ENCODE measurements at regions not wholly inside any gene's neighbourhood (a gene's known extent, or its start where the extent isn't known, plus 50 kb on each side); places are given as distances from the start of the nearest gene placed in this dataset.
A peak's percentile ranks its signal among the peaks of the same experiment; 100 is the strongest.

GRCh38 chr5:133790898-133791297 lies 177.5 kb downstream of the C5orf15 start:
- Mint-ChIP-seq H3K9me3 (ENCODE audit: low read depth) (no peaks in the 10 kb centered on the region), H3K4me1 (no peaks in the 10 kb centered on the region), H3K4me3 (no peak overlapping the region), H3K27me3 (peaks cover 13% of the 10 kb centered on the region), H3K36me3 (no peaks in the 10 kb centered on the region), H3K27ac (no peak overlapping the region)
- no peak for ATAC-seq
- peak; percentile 25 for DNase-seq
- CTCF ChIA-PET: interaction anchor here (1.6 kb wide), 1 partner anchor 14 kb away, joined by 3 read pairs; no protein-coding TSS in a partner anchor

GRCh38 chr5:133789428-133789827 lies 177.1 kb upstream of the FSTL4 start:
- CTCF ChIA-PET: interaction anchor here (1.4 kb wide), 1 partner anchor 29 kb away, joined by 3 read pairs; no protein-coding TSS in a partner anchor
- no peak overlapping the region for H3K4me3 Mint-ChIP-seq

GRCh38 chr5:133788121-133788520 lies 175.8 kb upstream of the FSTL4 start:
- Mint-ChIP-seq H3K27ac (no peak overlapping the region), H3K9me3 (ENCODE audit: low read depth) (no peaks in the 10 kb centered on the region), H3K4me1 (no peaks in the 10 kb centered on the region), H3K36me3 (no peaks in the 10 kb centered on the region), H3K27me3 (peaks cover 16% of the 10 kb centered on the region), H3K4me3 (no peak overlapping the region)
- ATAC-seq (no peak), DNase-seq (peak; percentile 34)
- CTCF ChIA-PET: no interaction called here

More at GRCh38 chr5:133789428-133789827, 177.1 kb upstream of the FSTL4 start:
- H3K27me3 Mint-ChIP-seq: peaks cover 12% of the 10 kb centered on the region
- H3K36me3 Mint-ChIP-seq: no peaks in the 10 kb centered on the region
- H3K27ac Mint-ChIP-seq: no peak overlapping the region
- no peak for ATAC-seq
- DNase-seq: no peak
- no peaks in the 10 kb centered on the region for H3K9me3 Mint-ChIP-seq (ENCODE audit: low read depth)
- no peaks in the 10 kb centered on the region for H3K4me1 Mint-ChIP-seq

- no peak for DNase-seq
- no peak overlapping the region for H3K27ac Mint-ChIP-seq
- no peaks in the 10 kb centered on the region for H3K4me1 Mint-ChIP-seq
- no peaks in the 10 kb centered on the region for H3K9me3 Mint-ChIP-seq (ENCODE audit: low read depth)
- ATAC-seq: no peak
- CTCF ChIA-PET: no interaction called here
- H3K27me3 Mint-ChIP-seq: peaks cover 16% of the 10 kb centered on the region
- H3K36me3 Mint-ChIP-seq: no peaks in the 10 kb centered on the region
- H3K4me3 Mint-ChIP-seq: no peak overlapping the region
Observed at GRCh38 chr5:133786420-133786819, 174.1 kb upstream of the FSTL4 start.

- DNase-seq: no peak
- H3K4me3 Mint-ChIP-seq: no peak overlapping the region
- CTCF ChIA-PET: no interaction called here
- no peaks in the 10 kb centered on the region for H3K36me3 Mint-ChIP-seq
- peaks cover 7% of the 10 kb centered on the region for H3K27me3 Mint-ChIP-seq
- ATAC-seq: no peak
- no peaks in the 10 kb centered on the region for H3K9me3 Mint-ChIP-seq (ENCODE audit: low read depth)
- H3K27ac Mint-ChIP-seq: no peak overlapping the region
- no peaks in the 10 kb centered on the region for H3K4me1 Mint-ChIP-seq
Observed at GRCh38 chr5:133785182-133785581, 172.8 kb upstream of the FSTL4 start.

GRCh38 chr5:133783481-133783880 lies 171.1 kb upstream of the FSTL4 start:
- DNase-seq (no peak), ATAC-seq (no peak)
- H3K27me3 Mint-ChIP-seq: peaks cover 4% of the 10 kb centered on the region
- H3K9me3 Mint-ChIP-seq (ENCODE audit: low read depth): no peaks in the 10 kb centered on the region
- no peak overlapping the region for H3K27ac Mint-ChIP-seq
- no peaks in the 10 kb centered on the region for H3K4me1 Mint-ChIP-seq
- H3K4me3 Mint-ChIP-seq: no peak overlapping the region
- no peaks in the 10 kb centered on the region for H3K36me3 Mint-ChIP-seq
- CTCF ChIA-PET: no interaction called here

GRCh38 chr5:133782736-133783135 lies 170.4 kb upstream of the FSTL4 start:
- no peak overlapping the region for H3K4me3 Mint-ChIP-seq

GRCh38 chr5:133781436-133782225 lies 169.3 kb upstream of the FSTL4 start:
- ATAC-seq: no peak
- no peaks in the 10 kb centered on the region for H3K9me3 Mint-ChIP-seq (ENCODE audit: low read depth)
- CTCF ChIA-PET: no interaction called here

More at GRCh38 chr5:133782736-133783135, 170.4 kb upstream of the FSTL4 start:
- no peak for ATAC-seq
- Mint-ChIP-seq H3K9me3 (ENCODE audit: low read depth) (no peaks in the 10 kb centered on the region), H3K27ac (no peak overlapping the region), H3K27me3 (peaks cover 4% of the 10 kb centered on the region), H3K4me1 (no peaks in the 10 kb centered on the region), H3K36me3 (no peaks in the 10 kb centered on the region)
- DNase-seq: no peak
- CTCF ChIA-PET: no interaction called here

GRCh38 chr5:133780619-133781280 lies 168.4 kb upstream of the FSTL4 start:
- CTCF ChIA-PET: no interaction called here
- DNase-seq: no peak
- Mint-ChIP-seq H3K27ac (no peak overlapping the region), H3K4me3 (no peak overlapping the region), H3K4me1 (no peaks in the 10 kb centered on the region), H3K27me3 (peaks cover 4% of the 10 kb centered on the region), H3K36me3 (no peaks in the 10 kb centered on the region), H3K9me3 (ENCODE audit: low read depth) (no peaks in the 10 kb centered on the region)
- ATAC-seq: no peak

More at GRCh38 chr5:133781436-133782225, 169.3 kb upstream of the FSTL4 start:
- Mint-ChIP-seq H3K36me3 (no peaks in the 10 kb centered on the region), H3K4me1 (no peaks in the 10 kb centered on the region), H3K27ac (no peak overlapping the region), H3K27me3 (peaks cover 4% of the 10 kb centered on the region), H3K4me3 (no peak overlapping the region)
- no peak for DNase-seq

GRCh38 chr5:133779828-133780475 lies 167.6 kb upstream of the FSTL4 start:
- Mint-ChIP-seq H3K27ac (no peak overlapping the region), H3K36me3 (no peaks in the 10 kb centered on the region), H3K27me3 (peaks cover 4% of the 10 kb centered on the region), H3K4me3 (no peak overlapping the region), H3K4me1 (no peaks in the 10 kb centered on the region), H3K9me3 (ENCODE audit: low read depth) (no peaks in the 10 kb centered on the region)
- DNase-seq (no peak), ATAC-seq (no peak)
- CTCF ChIA-PET: no interaction called here

GRCh38 chr5:133778636-133779035 lies 166.3 kb upstream of the FSTL4 start:
- H3K4me1 Mint-ChIP-seq: no peaks in the 10 kb centered on the region
- DNase-seq (no peak), ATAC-seq (no peak)
- H3K27me3 Mint-ChIP-seq: peaks cover 1% of the 10 kb centered on the region
- H3K27ac Mint-ChIP-seq: no peak overlapping the region
- H3K9me3 Mint-ChIP-seq (ENCODE audit: low read depth): no peaks in the 10 kb centered on the region
- CTCF ChIA-PET: interaction anchor here (1.2 kb wide), 1 partner anchor 354 kb away, joined by 3 read pairs; no protein-coding TSS in a partner anchor
- H3K4me3 Mint-ChIP-seq: no peak overlapping the region
- no peaks in the 10 kb centered on the region for H3K36me3 Mint-ChIP-seq

GRCh38 chr5:133777951-133778350 lies 165.6 kb upstream of the FSTL4 start:
- Mint-ChIP-seq H3K9me3 (ENCODE audit: low read depth) (no peaks in the 10 kb centered on the region), H3K27me3 (peaks cover 7% of the 10 kb centered on the region), H3K27ac (no peak overlapping the region), H3K4me3 (no peak overlapping the region), H3K36me3 (no peaks in the 10 kb centered on the region), H3K4me1 (no peaks in the 10 kb centered on the region)
- CTCF ChIA-PET: interaction anchor here (1.2 kb wide), 1 partner anchor 353 kb away, joined by 3 read pairs; no protein-coding TSS in a partner anchor
- no peak for ATAC-seq
- DNase-seq: no peak

GRCh38 chr5:133775584-133776304 lies 163.4 kb upstream of the FSTL4 start:
- DNase-seq (no peak), ATAC-seq (no peak)
- Mint-ChIP-seq H3K4me1 (no peaks in the 10 kb centered on the region), H3K27me3 (peaks cover 21% of the 10 kb centered on the region), H3K27ac (no peak overlapping the region), H3K9me3 (ENCODE audit: low read depth) (no peaks in the 10 kb centered on the region), H3K4me3 (no peak overlapping the region), H3K36me3 (no peaks in the 10 kb centered on the region)
- CTCF ChIA-PET: interaction anchor here (1.5 kb wide), 1 partner anchor 93 kb away, joined by 3 read pairs; no protein-coding TSS in a partner anchor

Measured in activated CD8-positive, alpha-beta memory T cell treated with anti-CD3 and anti-CD28 coated beads, Interleukin-2, amount 10 ng/mL, durations not matched to agents 7 days and 5 days (primary cell).